Gastrocnemius medialis (tissue), 4 donors: ENCODE measurements at regions not wholly inside any gene's neighbourhood (a gene's known extent, or its start where the extent isn't known, plus 50 kb on each side); places are given as distances from the start of the nearest gene placed in this dataset.

ENCODE experiments used
- CTCF ChIP-seq, 5 experiments: fragments of 450-650 bp in 3 of 5; fragments of 200-600 bp in 2 of 5; sonication (generic) in 2 of 5; IDR thresholded peaks in 4 of 5; conservative IDR thresholded peaks in 1 of 5; 1 replicate in 4 of 5; 2 replicates in 1 of 5; pipeline ENCODE4 v1.5.1; 2016 to 2019; ENCODE audit warnings: antibody characterized with exemption in 5 of 5, mild to moderate bottlenecking in 3 of 5, moderate library complexity in 3 of 5
- POLR2A ChIP-seq, 2 donors: fragments of 450-650 bp; IDR thresholded peaks; one replicate each; pipeline ENCODE4 v1.6.1; 2017; ENCODE audit warnings: antibody characterized with exemption in 2 of 2, mild to moderate bottlenecking in 2 of 2, moderate library complexity in 2 of 2

GRCh38 chr18:35912332-35912731, 60.1 kb upstream of the RMP24 start:
- no peak for TF ChIP-seq CTCF (IDR thresholded peaks at IDR 0.05 in 4 of 5, conservative IDR thresholded peaks at IDR 0.05 in 1 of 5)
- no peak for TF ChIP-seq POLR2A (IDR thresholded peaks at IDR 0.05)
